HEK293T (cell line): ENCODE measurements at regions not wholly inside any gene's neighbourhood (a gene's known extent, or its start where the extent isn't known, plus 50 kb on each side); places are given as distances from the start of the nearest gene placed in this dataset.
"Not testable (repeated sequence)": the region's sequence is repeated elsewhere in the genome, so short reads cannot be mapped to it uniquely, and the experiment has no call there.

Source experiments
- CTCF ChIA-PET: fragments of 350-600 bp; formaldehyde crosslinking; extraction: SDS; loops from one replicate; lab custom pipeline; 2021; ENCODE audit warnings: antibody characterized with exemption, inconsistent platforms; lab: Yijun Ruan, JAX
- POLR2A ChIA-PET: fragments of 350-600 bp; formaldehyde crosslinking; extraction: SDS; loops from one replicate; lab custom pipeline; 2020; ENCODE audit warnings: antibody characterized with exemption, inconsistent platforms; lab: Yijun Ruan, JAX
- DNase-seq: peaks from one replicate; pipeline ENCODE4 v3.0.0; 2012; ENCODE audit warnings: mixed read lengths; ENCODE audit errors: extremely low spot score
- ARNT ChIP-seq: fragments of 450-650 bp; IDR thresholded peaks from 2 replicates; pipeline ENCODE4 v1.6.1; 2017; ENCODE audit warnings: mild to moderate bottlenecking
- BHLHE40 ChIP-seq: fragments of 450-650 bp; IDR thresholded peaks from 2 replicates; pipeline ENCODE4 v1.6.1; 2016; ENCODE audit warnings: mild to moderate bottlenecking, moderate library complexity, borderline replicate concordance
- CTBP1 ChIP-seq: fragments of 450-650 bp; IDR thresholded peaks from 2 replicates; pipeline ENCODE4 v1.6.1; 2016; ENCODE audit warnings: borderline replicate concordance
- ELF4 ChIP-seq: fragments of 450-650 bp; IDR thresholded peaks from 2 replicates; pipeline ENCODE4 v1.6.1; 2017; ENCODE audit warnings: antibody characterized with exemption
- FOXA1 ChIP-seq: fragments of 450-650 bp; IDR thresholded peaks from 2 replicates; pipeline ENCODE4 v1.6.1; 2016; ENCODE audit warnings: mild to moderate bottlenecking
- FOXK2 ChIP-seq: fragments of 450-650 bp; IDR thresholded peaks from 2 replicates; pipeline ENCODE4 v1.6.1; 2016; ENCODE audit warnings: mild to moderate bottlenecking
- FOXM1 ChIP-seq: fragments of 450-650 bp; IDR thresholded peaks from 2 replicates; pipeline ENCODE4 v1.6.1; 2017; ENCODE audit warnings: mild to moderate bottlenecking, borderline replicate concordance
- HDGF ChIP-seq: fragments of 450-650 bp; IDR thresholded peaks from 2 replicates; pipeline ENCODE4 v1.6.1; 2017; ENCODE audit warnings: antibody characterized with exemption, borderline replicate concordance
- L3MBTL2 ChIP-seq: fragments of 450-650 bp; conservative IDR thresholded peaks from 2 replicates; pipeline ENCODE4 v1.6.1; 2016; ENCODE audit warnings: mild to moderate bottlenecking
- LEF1 ChIP-seq: fragments of 450-650 bp; IDR thresholded peaks from 2 replicates; pipeline ENCODE4 v1.6.1; 2017; ENCODE audit warnings: mild to moderate bottlenecking, borderline replicate concordance
- NFRKB ChIP-seq: fragments of 450-650 bp; IDR thresholded peaks from 2 replicates; pipeline ENCODE4 v1.6.1; 2016; ENCODE audit warnings: mild to moderate bottlenecking, moderate library complexity
- PKNOX1 ChIP-seq: fragments of 450-650 bp; IDR thresholded peaks from 2 replicates; pipeline ENCODE4 v1.6.1; 2016
- SP1 ChIP-seq: fragments of 450-650 bp; IDR thresholded peaks from 2 replicates; pipeline ENCODE4 v1.6.1; 2017
- SUZ12 ChIP-seq: fragments of 450-650 bp; IDR thresholded peaks from 2 replicates; pipeline ENCODE4 v1.6.1; 2016; ENCODE audit warnings: mild to moderate bottlenecking
- TARDBP ChIP-seq: fragments of 450-650 bp; IDR thresholded peaks from 2 replicates; pipeline ENCODE4 v1.6.1; 2016
- ZNF384 ChIP-seq: fragments of 450-650 bp; IDR thresholded peaks from 2 replicates; pipeline ENCODE4 v1.6.1; 2016

DNA sequence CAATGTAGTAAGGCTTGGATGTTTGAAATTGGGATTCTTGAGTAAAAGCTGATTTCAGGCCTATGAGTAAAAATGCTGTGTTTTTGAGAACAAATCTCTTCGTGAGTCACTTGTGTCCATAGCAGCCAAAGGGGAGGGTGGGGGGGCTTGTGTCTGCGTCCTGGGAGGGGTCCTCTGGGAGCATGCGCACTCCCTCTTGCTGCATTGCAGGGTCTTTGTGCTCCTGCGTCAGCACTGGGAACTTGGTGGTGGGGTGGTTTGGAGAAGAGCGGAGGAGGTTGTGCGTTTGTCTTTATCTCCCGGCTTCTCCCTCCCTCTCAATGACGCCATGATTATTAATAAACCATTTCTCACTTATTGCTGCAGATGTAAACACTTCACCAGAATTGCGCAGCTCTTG is 75.9 kb upstream of the NDN start:
- no peak for DNase-seq
- ChIA-PET CTCF (no interaction called here), POLR2A (no interaction called here)
- TF ChIP-seq SUZ12: no peak
- TF ChIP-seq PKNOX1: no peak
- TF ChIP-seq HDGF: no peak
- no peak for TF ChIP-seq BHLHE40
- no peak for TF ChIP-seq L3MBTL2
- TF ChIP-seq NFRKB: no peak
- no peak for TF ChIP-seq ELF4
- no peak for TF ChIP-seq SP1
- TF ChIP-seq LEF1: no peak
- TF ChIP-seq FOXM1: no peak
- no peak for TF ChIP-seq CTBP1
- no peak for TF ChIP-seq TARDBP
- no peak for TF ChIP-seq FOXA1
- no peak for TF ChIP-seq ZNF384
- TF ChIP-seq FOXK2: no peak

DNA sequence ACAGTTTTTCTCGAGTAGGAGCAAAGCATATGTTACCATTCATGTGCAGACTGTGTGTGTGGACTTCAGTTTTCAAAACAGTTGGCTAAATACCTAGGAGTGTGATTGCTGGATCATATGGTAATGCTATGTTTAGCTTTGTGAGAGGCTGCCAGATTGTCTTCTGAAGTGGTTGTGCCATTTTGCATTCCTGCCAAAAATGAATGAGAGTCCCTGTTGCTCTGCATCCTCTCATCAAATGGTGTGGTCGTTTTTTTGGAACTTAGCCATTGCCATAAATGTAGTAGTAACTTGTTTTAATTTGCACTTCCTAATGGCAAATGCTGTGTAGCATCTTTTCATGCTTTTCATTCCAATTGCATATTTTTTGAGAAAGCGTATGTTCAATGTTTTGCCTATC is 77.2 kb upstream of the NDN start:
- ChIA-PET CTCF (no interaction called here), POLR2A (no interaction called here)
- no peak for DNase-seq
- TF ChIP-seq ARNT: no peak
- no peak for TF ChIP-seq SP1
- no peak for TF ChIP-seq PKNOX1
- TF ChIP-seq FOXM1: no peak
- TF ChIP-seq BHLHE40: no peak
- TF ChIP-seq NFRKB: no peak
- no peak for TF ChIP-seq HDGF

DNA sequence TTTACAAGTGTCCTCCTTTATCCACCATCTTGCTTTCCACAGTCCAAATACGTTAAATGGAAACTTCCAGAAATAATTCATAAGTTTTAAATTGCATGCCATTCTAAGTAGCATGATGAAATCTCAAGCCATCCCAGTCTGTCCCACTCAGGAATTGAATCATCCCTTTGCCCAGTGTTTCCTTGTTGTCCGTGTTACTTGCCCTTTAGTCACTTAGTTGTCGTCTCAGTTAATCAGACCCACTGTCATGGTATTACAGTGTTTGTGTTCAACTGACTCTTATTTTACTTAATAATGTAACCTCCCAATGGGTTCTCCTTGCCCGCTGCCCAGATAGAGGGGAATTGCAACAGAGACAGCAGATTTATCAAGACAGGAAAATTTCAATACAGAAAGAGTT is 77.6 kb upstream of the NDN start:
- DNase-seq: no peak
- TF ChIP-seq L3MBTL2 (no peak), ELF4 (no peak), ZNF384 (no peak), SP1 (no peak), BHLHE40 (no peak), FOXM1 (no peak), TARDBP (no peak), NFRKB (no peak), PKNOX1 (no peak), CTBP1 (no peak), SUZ12 (no peak), HDGF (no peak)
- POLR2A ChIA-PET: no interaction called here
- CTCF ChIA-PET: no interaction called here

DNA sequence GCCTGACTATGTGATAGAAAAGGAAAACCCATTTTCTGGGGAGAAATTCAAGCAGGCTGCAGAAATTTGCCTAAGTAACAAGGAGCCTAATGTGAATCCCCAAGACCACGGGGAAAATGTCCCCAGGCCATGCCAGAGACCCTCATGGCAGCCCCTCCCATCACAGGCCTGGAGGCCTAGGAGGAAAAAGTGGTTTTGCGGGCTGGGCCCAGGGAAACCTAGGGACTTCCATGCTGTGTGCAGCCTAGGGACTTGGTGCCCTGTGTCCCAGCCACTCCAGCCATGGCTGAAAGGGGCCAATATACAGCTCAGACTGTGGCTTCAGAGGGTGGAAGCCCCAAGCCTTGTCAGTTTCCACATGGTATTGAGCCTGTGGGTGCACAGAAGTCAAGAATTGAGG is 79.7 kb upstream of the NDN start:
- CTCF ChIA-PET, DNase-seq, POLR2A ChIA-PET: not testable (repeated sequence)

DNA sequence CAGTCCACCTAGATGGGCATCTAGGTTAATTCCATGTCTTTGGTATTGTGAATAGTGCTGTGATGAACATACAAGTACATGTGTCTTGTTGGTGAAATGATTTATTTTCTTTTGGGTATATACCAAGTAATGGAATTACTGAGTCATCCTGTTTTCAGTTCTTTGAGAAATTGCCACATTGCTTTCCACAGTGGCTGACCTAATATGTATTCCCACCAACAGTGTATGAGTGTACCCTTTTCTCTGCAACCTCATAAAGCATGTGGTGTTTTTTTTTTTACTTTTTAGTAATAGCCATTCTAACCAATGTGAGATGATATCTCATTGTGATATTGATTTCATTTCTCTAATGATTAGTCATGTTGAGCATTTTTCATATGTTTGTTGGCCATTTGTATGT is 86.0 kb upstream of the NDN start:
- TF ChIP-seq LEF1: no peak
- no peak for TF ChIP-seq ELF4
- no peak for TF ChIP-seq FOXA1
- TF ChIP-seq CTBP1: no peak
- TF ChIP-seq L3MBTL2: no peak
- no peak for TF ChIP-seq TARDBP
- TF ChIP-seq PKNOX1: no peak
- TF ChIP-seq FOXK2: no peak
- TF ChIP-seq NFRKB: no peak
- TF ChIP-seq FOXM1: no peak
- no peak for TF ChIP-seq ZNF384
- no peak for TF ChIP-seq SP1
- ChIA-PET POLR2A (no interaction called here), CTCF (no interaction called here)
- DNase-seq: no peak

- ChIA-PET POLR2A (no interaction called here), CTCF (no interaction called here)
- no peak for DNase-seq
- TF ChIP-seq L3MBTL2: no peak
- no peak for TF ChIP-seq SP1
- TF ChIP-seq FOXM1: no peak
- TF ChIP-seq TARDBP: no peak
- TF ChIP-seq ARNT: no peak
- TF ChIP-seq CTBP1: no peak
- no peak for TF ChIP-seq BHLHE40
- no peak for TF ChIP-seq ELF4
- TF ChIP-seq SUZ12: no peak
Measured at GRCh38 chr15:23787346-23788105, 100.4 kb upstream of the NDN start.
